ENCODE measurements at regions not wholly inside any gene's neighbourhood (a gene's known extent, or its start where the extent isn't known, plus 50 kb on each side); places are given as distances from the start of the nearest gene placed in this dataset.

GRCh38 chr3:111332488-111333080 is 209.4 kb upstream of the CD96 start:
- TF ChIP-seq, protein P1, sequence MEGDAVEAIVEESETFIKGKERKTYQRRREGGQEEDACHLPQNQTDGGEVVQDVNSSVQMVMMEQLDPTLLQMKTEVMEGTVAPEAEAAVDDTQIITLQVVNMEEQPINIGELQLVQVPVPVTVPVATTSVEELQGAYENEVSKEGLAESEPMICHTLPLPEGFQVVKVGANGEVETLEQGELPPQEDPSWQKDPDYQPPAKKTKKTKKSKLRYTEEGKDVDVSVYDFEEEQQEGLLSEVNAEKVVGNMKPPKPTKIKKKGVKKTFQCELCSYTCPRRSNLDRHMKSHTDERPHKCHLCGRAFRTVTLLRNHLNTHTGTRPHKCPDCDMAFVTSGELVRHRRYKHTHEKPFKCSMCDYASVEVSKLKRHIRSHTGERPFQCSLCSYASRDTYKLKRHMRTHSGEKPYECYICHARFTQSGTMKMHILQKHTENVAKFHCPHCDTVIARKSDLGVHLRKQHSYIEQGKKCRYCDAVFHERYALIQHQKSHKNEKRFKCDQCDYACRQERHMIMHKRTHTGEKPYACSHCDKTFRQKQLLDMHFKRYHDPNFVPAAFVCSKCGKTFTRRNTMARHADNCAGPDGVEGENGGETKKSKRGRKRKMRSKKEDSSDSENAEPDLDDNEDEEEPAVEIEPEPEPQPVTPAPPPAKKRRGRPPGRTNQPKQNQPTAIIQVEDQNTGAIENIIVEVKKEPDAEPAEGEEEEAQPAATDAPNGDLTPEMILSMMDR (IDR thresholded peaks at IDR 0.05; ENCODE audit: low read length): no peak
- TF ChIP-seq EZH2 (IDR thresholded peaks at IDR 0.05; ENCODE audit: borderline replicate concordance, low read length): no peak
